Trophoblast cell (in vitro differentiated cells and primary cell): ENCODE measurements at regions not wholly inside any gene's neighbourhood (a gene's known extent, or its start where the extent isn't known, plus 50 kb on each side); places are given as distances from the start of the nearest gene placed in this dataset.

Experiments
- DNase-seq, 2 donors: peaks; one replicate each; pipeline ENCODE4 v3.0.0-alpha.2; 2016
- H2AFZ ChIP-seq: 2 replicates; pipeline ENCODE4 v1.6.1; 2013; ENCODE audit warnings: low read length, moderate library complexity, mild to moderate bottlenecking; ENCODE audit not compliant: insufficient read depth, poor library complexity
- H2AK5ac ChIP-seq: 2 replicates; pipeline ENCODE4 v1.6.1; 2013; ENCODE audit warnings: mild to moderate bottlenecking, low read length
- H2BK120ac ChIP-seq: 2 replicates; pipeline ENCODE4 v1.6.1; 2013; ENCODE audit warnings: low read length, mild to moderate bottlenecking, moderate library complexity; ENCODE audit not compliant: insufficient read depth, poor library complexity
- H2BK12ac ChIP-seq: 2 replicates; pipeline ENCODE4 v1.6.1; 2013; ENCODE audit warnings: mild to moderate bottlenecking, low read length, moderate library complexity
- H2BK5ac ChIP-seq: 2 replicates; pipeline ENCODE4 v1.6.1; 2013; ENCODE audit warnings: low read length, low read depth, moderate library complexity, mild to moderate bottlenecking; ENCODE audit not compliant: poor library complexity
- H3K14ac ChIP-seq: 2 replicates; pipeline ENCODE4 v1.6.1; 2013; ENCODE audit warnings: mild to moderate bottlenecking, low read length
- H3K18ac ChIP-seq: 2 replicates; pipeline ENCODE4 v1.6.1; 2013; ENCODE audit warnings: mild to moderate bottlenecking, low read length
- H3K23ac ChIP-seq: 2 replicates; pipeline ENCODE4 v1.6.1; 2013; ENCODE audit warnings: low read length
- H3K27ac ChIP-seq: 2 replicates; pipeline ENCODE4 v1.5.1; 2013; ENCODE audit warnings: low read depth, mild to moderate bottlenecking, inconsistent platforms, low read length, moderate library complexity
- H3K27me3 ChIP-seq: 2 replicates; pipeline ENCODE4 v1.6.1; 2013; ENCODE audit warnings: inconsistent platforms, mild to moderate bottlenecking, low read length, moderate library complexity; ENCODE audit not compliant: insufficient read depth
- H3K36me3 ChIP-seq, 2 experiments: 1 replicate in 1 of 2; 2 replicates in 1 of 2; pipeline ENCODE4 v1.6.1; 2013; ENCODE audit warnings: low read length in 2 of 2, mild to moderate bottlenecking in 2 of 2, moderate library complexity in 1 of 2; ENCODE audit not compliant: insufficient read depth in 2 of 2, control insufficient read depth in 1 of 2
- H3K4ac ChIP-seq: 2 replicates; pipeline ENCODE4 v1.6.1; 2013; ENCODE audit warnings: low read depth, mild to moderate bottlenecking, low read length, moderate library complexity
- H3K4me1 ChIP-seq, 2 experiments: 1 replicate in 1 of 2; 2 replicates in 1 of 2; pipeline ENCODE4 v1.6.1; 2013; ENCODE audit warnings: low read length in 2 of 2, mild to moderate bottlenecking in 2 of 2, moderate library complexity in 1 of 2; ENCODE audit not compliant: insufficient read depth in 2 of 2, control insufficient read depth in 1 of 2
- H3K4me2 ChIP-seq: 2 replicates; pipeline ENCODE4 v1.6.1; 2013; ENCODE audit warnings: inconsistent platforms, mild to moderate bottlenecking, low read length, moderate library complexity
- H3K4me3 ChIP-seq: 2 replicates; pipeline ENCODE4 v1.5.1; 2013; ENCODE audit warnings: mild to moderate bottlenecking, low read depth, low read length, inconsistent platforms
- H3K79me1 ChIP-seq: one replicate; pipeline ENCODE4 v1.6.1; 2013; ENCODE audit warnings: low read length
- H3K79me2 ChIP-seq: 2 replicates; pipeline ENCODE4 v1.6.1; 2013; ENCODE audit warnings: low read length, mild to moderate bottlenecking; ENCODE audit not compliant: control insufficient read depth, insufficient read depth, poor library complexity
- H3K9ac ChIP-seq: 2 replicates; pipeline ENCODE4 v1.6.1; 2013; ENCODE audit warnings: mild to moderate bottlenecking, low read length
- H3K9me3 ChIP-seq: 2 replicates; pipeline ENCODE4 v1.6.1; 2013; ENCODE audit warnings: low read depth, mild to moderate bottlenecking, control low read depth, inconsistent platforms, low read length; ENCODE audit not compliant: insufficient read depth
- H4K12ac ChIP-seq: 2 replicates; pipeline ENCODE4 v1.6.1; 2013; ENCODE audit warnings: low read depth, mild to moderate bottlenecking, low read length, moderate library complexity
- H4K8ac ChIP-seq: 2 replicates; pipeline ENCODE4 v1.6.1; 2013; ENCODE audit warnings: low read depth, mild to moderate bottlenecking, low read length, moderate library complexity
- H4K91ac ChIP-seq: one replicate; pipeline ENCODE4 v1.6.1; 2013; ENCODE audit warnings: low read depth, mild to moderate bottlenecking, low read length, moderate library complexity
- WGBS: extraction: QIAGEN DNeasy Blood & Tissue Kit; methylation state at CpG from one replicate; pipeline ENCODE4 v1.1.7; 2013; ENCODE audit warnings: missing lambda C conversion rate; ENCODE audit not compliant: insufficient read length, insufficient coverage; ENCODE audit errors: extremely low coverage; 5-methylcytosine and 5-hydroxymethylcytosine counted together

- H3K36me3 ChIP-seq: no peaks in the 10 kb centered on the region
- H3K27ac ChIP-seq: no peak overlapping the region
- no peak overlapping the region for H2AFZ ChIP-seq
- no peak for DNase-seq
- no peaks in the 10 kb centered on the region for H3K79me2 ChIP-seq
- no peaks in the 10 kb centered on the region for H3K4me1 ChIP-seq
- H3K79me1 ChIP-seq: no peaks in the 10 kb centered on the region
- no peak overlapping the region for H3K4me2 ChIP-seq
- H3K18ac ChIP-seq: no peak overlapping the region
- H3K9me3 ChIP-seq: no peaks in the 10 kb centered on the region
- H3K23ac ChIP-seq: no peak overlapping the region
- no peak overlapping the region for H3K9ac ChIP-seq
- no CpG with 5 or more reads among the region's 4 CpGs for WGBS
- H3K4me3 ChIP-seq: no peak overlapping the region
- no peak overlapping the region for H2BK12ac ChIP-seq
- no peak overlapping the region for H2BK120ac ChIP-seq
- H2BK5ac ChIP-seq: no peak overlapping the region
- H4K91ac ChIP-seq: no peak overlapping the region
- no peak overlapping the region for H2AK5ac ChIP-seq
- H4K8ac ChIP-seq: no peak overlapping the region
- no peak overlapping the region for H3K14ac ChIP-seq
- H4K12ac ChIP-seq: no peak overlapping the region
- no peaks in the 10 kb centered on the region for H3K27me3 ChIP-seq
- no peak overlapping the region for H3K4ac ChIP-seq
These were observed 170.4 kb downstream of the NHLRC3 start for GRCh38 chr13:39208636-39209035.

- WGBS: no CpG with 5 or more reads among the region's 1 CpG
- Histone ChIP-seq H3K27ac (no peak overlapping the region), H3K4me3 (no peak overlapping the region), H2BK5ac (no peak overlapping the region), H4K91ac (no peak overlapping the region), H3K23ac (no peak overlapping the region), H3K27me3 (no peaks in the 10 kb centered on the region), H3K9me3 (no peaks in the 10 kb centered on the region), H3K9ac (no peak overlapping the region), H2BK12ac (no peak overlapping the region), H2BK120ac (no peak overlapping the region), H3K4ac (no peak overlapping the region), H3K79me1 (no peaks in the 10 kb centered on the region), H3K18ac (no peak overlapping the region), H3K4me2 (no peak overlapping the region), H2AK5ac (no peak overlapping the region), H3K14ac (no peak overlapping the region), H3K79me2 (no peaks in the 10 kb centered on the region), H4K12ac (no peak overlapping the region), H3K36me3 (no peaks in the 10 kb centered on the region), H3K4me1 (no peaks in the 10 kb centered on the region), H2AFZ (no peak overlapping the region), H4K8ac (no peak overlapping the region)
- no peak for DNase-seq
These were observed 171.7 kb downstream of the NHLRC3 start for GRCh38 chr13:39209731-39210531.

GRCh38 chr13:39210961-39211534 is 172.8 kb downstream of the NHLRC3 start:
- Histone ChIP-seq H2BK5ac (no peak overlapping the region), H3K9ac (no peak overlapping the region), H3K14ac (no peak overlapping the region), H3K36me3 (no peaks in the 10 kb centered on the region), H3K4ac (no peak overlapping the region), H4K12ac (no peak overlapping the region), H3K18ac (no peak overlapping the region), H3K9me3 (no peaks in the 10 kb centered on the region), H4K8ac (no peak overlapping the region), H3K4me3 (no peak overlapping the region), H3K27me3 (no peaks in the 10 kb centered on the region), H3K23ac (no peak overlapping the region), H3K4me2 (no peak overlapping the region), H3K27ac (no peak overlapping the region), H2BK120ac (no peak overlapping the region), H2AFZ (no peak overlapping the region), H3K79me1 (no peaks in the 10 kb centered on the region), H4K91ac (no peak overlapping the region), H3K79me2 (no peaks in the 10 kb centered on the region), H2BK12ac (no peak overlapping the region), H3K4me1 (no peaks in the 10 kb centered on the region), H2AK5ac (no peak overlapping the region)
- peak; percentile 92 to 93 for DNase-seq
- no CpG with 5 or more reads among the region's 1 CpG for WGBS

- no peak overlapping the region for H2BK120ac ChIP-seq
- H3K18ac ChIP-seq: no peak overlapping the region
- no peaks in the 10 kb centered on the region for H3K4me1 ChIP-seq
- no peak overlapping the region for H3K23ac ChIP-seq
- no CpG with 5 or more reads among the region's 8 CpGs for WGBS
- no peaks in the 10 kb centered on the region for H3K79me1 ChIP-seq
- H3K27me3 ChIP-seq: no peaks in the 10 kb centered on the region
- H3K27ac ChIP-seq: no peak overlapping the region
- H2AFZ ChIP-seq: no peak overlapping the region
- no peaks in the 10 kb centered on the region for H3K79me2 ChIP-seq
- no peak overlapping the region for H3K4me2 ChIP-seq
- H4K91ac ChIP-seq: no peak overlapping the region
- no peak overlapping the region for H4K8ac ChIP-seq
- no peak overlapping the region for H2BK5ac ChIP-seq
- no peaks in the 10 kb centered on the region for H3K9me3 ChIP-seq
- no peak overlapping the region for H3K4me3 ChIP-seq
- no peaks in the 10 kb centered on the region for H3K36me3 ChIP-seq
- H3K9ac ChIP-seq: no peak overlapping the region
- no peak overlapping the region for H4K12ac ChIP-seq
- peak; percentile 66 to 79 for DNase-seq
- H2AK5ac ChIP-seq: no peak overlapping the region
- H2BK12ac ChIP-seq: no peak overlapping the region
- no peak overlapping the region for H3K14ac ChIP-seq
- H3K4ac ChIP-seq: no peak overlapping the region
These were observed 177.7 kb downstream of the NHLRC3 start for GRCh38 chr13:39215971-39216370.
